Epithelial cell of prostate (primary cell): ENCODE measurements at regions not wholly inside any gene's neighbourhood (a gene's known extent, or its start where the extent isn't known, plus 50 kb on each side); places are given as distances from the start of the nearest gene placed in this dataset.

Source experiments
- DNase-seq: peaks from one replicate; pipeline ENCODE4 v3.0.0-alpha.2; 2011; ENCODE audit warnings: low read depth, low spot score
- H3K27ac ChIP-seq: fragments of 450-650 bp; 2 replicates; pipeline ENCODE4 v1.5.1; 2017; ENCODE audit warnings: mild to moderate bottlenecking

GRCh38 chr5:30041831-30042385 is 1151.6 kb upstream of the CDH6 start:
- H3K27ac ChIP-seq: no peak overlapping the region
- no peak for DNase-seq

GRCh38 chr5:30041291-30041690 is 1152.2 kb upstream of the CDH6 start:
- H3K27ac ChIP-seq: no peak overlapping the region
- DNase-seq: no peak

GRCh38 chr5:30040488-30041118 is 1152.9 kb upstream of the CDH6 start:
- no peak for DNase-seq
- H3K27ac ChIP-seq: no peak overlapping the region

GRCh38 chr5:30039379-30039778 is 1154.1 kb upstream of the CDH6 start:
- no peak for DNase-seq
- no peak overlapping the region for H3K27ac ChIP-seq

GRCh38 chr5:30034870-30035269 is 1158.6 kb upstream of the CDH6 start:
- no peak for DNase-seq
- no peak overlapping the region for H3K27ac ChIP-seq

DNA sequence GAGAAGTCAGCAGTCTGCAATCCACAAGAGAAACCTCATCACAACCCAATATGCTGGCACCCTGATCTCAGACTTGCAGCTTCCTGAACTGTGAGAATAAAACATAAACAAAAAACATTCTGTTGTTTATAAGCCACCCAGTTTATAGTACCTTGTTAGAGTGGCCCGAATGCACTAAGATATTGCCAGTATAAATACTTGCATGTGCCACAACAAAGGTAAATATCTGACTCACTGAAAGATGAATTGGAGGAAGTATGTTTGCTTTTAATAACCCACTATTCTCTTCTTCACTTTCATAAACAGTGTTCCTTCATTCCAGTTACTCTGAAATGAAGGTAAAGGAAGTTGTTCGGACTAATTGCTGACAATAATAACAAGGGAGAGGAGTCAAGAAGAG is 1163.4 kb upstream of the CDH6 start:
- H3K27ac ChIP-seq: no peak overlapping the region
- DNase-seq: no peak

- no peak for DNase-seq
- H3K27ac ChIP-seq: no peak overlapping the region
Observed at GRCh38 chr5:30001826-30002225, 1191.7 kb upstream of the CDH6 start.

GRCh38 chr5:30000231-30000630 is 1193.3 kb upstream of the CDH6 start:
- no peak overlapping the region for H3K27ac ChIP-seq
- DNase-seq: no peak

DNA sequence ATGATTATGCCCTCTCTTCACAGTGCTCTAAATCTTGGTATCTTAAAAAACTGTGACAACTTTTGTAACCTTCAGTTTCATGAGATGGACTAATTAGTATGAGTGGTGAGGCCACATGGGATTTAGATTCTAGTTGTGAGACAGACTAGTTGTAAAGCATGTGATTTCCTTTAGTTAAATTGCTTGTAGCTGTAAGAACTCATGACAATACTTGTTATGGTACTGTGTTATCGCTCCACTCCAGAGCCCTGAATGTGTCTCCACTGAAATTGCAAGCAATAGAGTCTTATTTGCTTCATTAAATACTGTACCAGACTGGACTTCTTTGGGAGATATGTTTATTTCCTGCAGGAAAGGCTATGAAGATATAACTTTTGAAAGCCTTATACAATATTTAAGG is 1198.3 kb upstream of the CDH6 start:
- no peak overlapping the region for H3K27ac ChIP-seq
- no peak for DNase-seq

GRCh38 chr5:29994519-29994918 is 1199.0 kb upstream of the CDH6 start:
- no peak for DNase-seq
- no peak overlapping the region for H3K27ac ChIP-seq

DNA sequence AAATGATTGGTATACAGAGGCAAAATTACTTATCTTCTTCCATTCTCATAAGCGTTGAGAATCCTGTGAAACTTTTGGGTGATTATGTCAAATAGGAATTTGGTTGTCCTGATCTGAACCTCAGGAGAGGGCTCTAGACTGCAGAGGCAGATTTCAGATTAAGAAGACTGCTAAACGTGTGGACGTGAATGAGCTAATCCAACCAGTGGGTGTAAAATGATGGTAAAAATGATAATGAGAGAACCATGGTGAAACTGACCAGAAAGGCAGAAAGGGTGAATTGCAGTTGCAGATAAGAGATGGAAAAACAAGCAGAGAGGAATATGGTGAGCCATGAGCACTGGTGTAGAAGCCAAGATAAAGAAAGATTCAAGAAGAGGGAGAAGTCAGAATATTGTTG is 1200.2 kb upstream of the CDH6 start:
- DNase-seq: no peak
- H3K27ac ChIP-seq: no peak overlapping the region

DNA sequence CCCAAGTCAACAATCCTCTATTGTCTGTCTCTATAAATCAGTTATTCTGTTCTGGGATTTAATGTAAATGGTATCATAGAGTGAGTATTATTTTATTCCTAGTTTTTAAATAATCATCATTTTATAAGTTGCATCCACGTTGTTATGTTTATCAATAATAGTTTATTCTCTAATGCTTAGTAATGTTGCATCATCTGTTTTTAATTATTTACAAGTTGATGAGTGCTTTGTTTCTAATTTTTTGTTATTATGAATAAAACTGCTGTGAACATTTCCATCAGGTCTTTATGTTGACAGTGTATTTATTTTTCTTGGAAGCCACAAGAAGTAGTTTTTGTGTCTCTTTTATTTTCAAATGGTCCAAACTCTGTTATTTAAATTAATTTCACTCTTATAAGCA is 1201.2 kb upstream of the CDH6 start:
- no peak for DNase-seq
- no peak overlapping the region for H3K27ac ChIP-seq

DNA sequence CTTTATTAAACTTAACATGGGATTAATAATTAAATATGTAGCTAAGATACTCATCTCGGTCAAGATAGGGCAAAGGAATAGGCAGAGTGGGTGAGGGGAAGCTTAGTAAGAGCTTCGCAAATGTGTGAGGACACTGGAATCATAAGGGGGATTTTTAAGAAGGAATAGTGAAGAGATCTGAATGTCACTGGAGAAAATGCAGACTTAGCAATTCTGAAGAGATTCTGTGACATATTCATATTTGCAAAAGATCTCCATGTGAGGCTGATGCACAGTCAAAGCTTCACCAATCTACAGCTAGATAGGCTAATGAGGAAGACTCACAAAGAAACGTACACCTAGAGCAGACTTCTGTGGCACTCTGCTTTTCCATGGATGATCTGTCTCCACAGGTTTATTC is 1202.8 kb upstream of the CDH6 start:
- H3K27ac ChIP-seq: no peak overlapping the region
- DNase-seq: no peak

GRCh38 chr5:29984156-29984540 is 1209.3 kb upstream of the CDH6 start:
- no peak overlapping the region for H3K27ac ChIP-seq
- DNase-seq: no peak

DNA sequence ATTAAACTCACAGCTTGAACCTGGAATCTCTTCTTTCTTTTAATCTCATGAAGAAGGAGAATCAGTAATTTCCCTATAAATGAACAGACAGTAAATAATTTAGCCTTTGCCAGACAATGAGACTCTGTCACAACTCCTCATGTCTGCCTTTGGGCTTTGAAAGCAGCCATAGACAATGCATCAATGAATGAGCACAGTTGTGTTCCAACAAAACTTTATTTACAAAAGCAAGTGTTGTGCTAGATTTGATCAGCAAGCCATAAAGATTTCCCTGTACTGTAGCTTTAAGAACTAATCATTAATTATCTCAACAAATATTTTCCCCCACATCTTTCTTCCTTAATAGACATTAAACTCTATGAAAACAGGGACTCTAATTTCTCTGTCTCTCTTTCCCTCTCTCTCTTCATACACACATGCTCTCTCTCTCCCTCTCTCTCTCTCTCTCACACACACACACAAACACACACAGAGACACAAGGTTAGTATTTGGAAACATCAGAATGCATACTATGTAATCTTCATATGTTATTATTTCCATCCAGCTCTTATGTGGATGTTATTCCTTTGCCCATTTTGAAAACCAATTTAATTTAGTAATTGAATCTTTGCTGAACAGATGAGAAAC is 1209.8 kb upstream of the CDH6 start:
- DNase-seq: no peak
- no peak overlapping the region for H3K27ac ChIP-seq

DNA sequence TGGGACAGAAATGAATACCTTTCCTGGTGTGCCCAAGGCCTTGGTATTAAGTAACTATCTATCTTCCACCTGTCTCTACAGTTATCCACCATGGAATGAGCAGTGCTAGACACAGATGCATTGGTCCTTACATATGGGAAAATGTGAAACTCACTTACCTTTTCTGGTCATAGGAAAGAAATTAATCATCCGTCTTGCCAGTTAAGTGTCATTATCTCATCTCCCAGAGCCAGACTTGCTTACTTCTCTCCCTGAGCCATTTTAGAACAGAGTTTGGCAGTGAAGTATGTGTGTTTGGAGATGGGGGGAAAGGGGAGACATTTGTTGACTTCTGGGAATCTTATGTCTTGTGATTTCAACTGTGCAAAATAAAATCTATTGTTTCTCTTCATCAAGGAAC is 1211.0 kb upstream of the CDH6 start:
- no peak overlapping the region for H3K27ac ChIP-seq
- no peak for DNase-seq

DNA sequence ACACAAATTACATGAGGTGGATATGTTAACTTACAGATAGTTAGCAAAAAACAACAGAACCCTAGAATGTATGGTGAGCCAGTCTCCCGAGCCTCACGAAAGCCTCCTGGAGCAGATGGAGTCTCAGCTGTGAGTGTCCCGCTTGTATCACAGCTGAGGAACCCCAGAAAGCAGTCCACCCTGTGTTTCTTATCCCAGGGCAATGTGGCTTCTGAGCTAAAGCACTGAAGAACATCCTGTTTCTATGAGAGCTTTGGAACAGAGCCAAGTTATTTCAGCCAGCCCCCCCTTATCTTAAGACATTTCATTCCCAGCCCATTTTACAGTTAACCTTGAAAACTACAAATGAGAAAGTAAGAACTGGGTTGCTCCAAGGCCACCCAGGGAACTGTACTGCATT is 1220.9 kb upstream of the CDH6 start:
- no peak overlapping the region for H3K27ac ChIP-seq
- DNase-seq: no peak

- no peak for DNase-seq
- H3K27ac ChIP-seq: no peak overlapping the region
Observed at GRCh38 chr5:29963956-29964355, 1229.5 kb upstream of the CDH6 start.

GRCh38 chr5:29960323-29960722 is 1233.2 kb upstream of the CDH6 start:
- no peak overlapping the region for H3K27ac ChIP-seq
- DNase-seq: no peak

DNA sequence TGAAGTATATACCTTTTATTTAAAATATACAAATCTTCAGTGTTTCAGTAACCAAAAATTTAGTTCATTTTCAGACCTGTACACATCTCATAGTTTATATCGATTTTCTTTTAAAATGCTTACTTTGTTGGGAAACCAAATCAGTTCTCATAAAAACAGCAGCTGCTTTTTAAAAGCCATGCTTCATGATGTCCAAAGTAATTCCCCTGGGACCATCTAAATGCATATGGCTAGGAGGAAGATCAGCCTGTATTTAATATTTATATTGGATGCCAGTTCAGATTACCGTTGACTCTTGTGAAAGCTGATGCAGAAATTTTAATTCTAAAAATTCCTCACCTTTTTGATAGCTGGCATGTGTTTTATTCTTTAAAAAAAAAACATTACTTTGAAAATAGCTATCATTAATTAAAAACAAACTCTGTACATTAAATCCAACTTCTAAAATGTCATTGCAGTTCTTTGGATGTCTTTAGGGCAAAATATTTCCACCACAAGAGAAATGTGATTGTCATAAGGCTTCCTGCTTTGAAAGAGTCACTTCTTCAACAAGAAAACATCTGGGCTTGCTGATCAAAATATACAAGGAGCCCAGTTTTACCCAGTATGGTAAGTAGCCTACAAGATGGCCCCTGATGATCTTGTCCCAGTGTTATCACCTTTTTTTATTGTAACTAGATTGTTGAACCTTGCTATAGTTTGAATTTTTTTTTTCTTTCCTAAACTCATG is 1242.9 kb upstream of the CDH6 start:
- DNase-seq: no peak
- H3K27ac ChIP-seq: no peak overlapping the region

- no peak for DNase-seq
- no peak overlapping the region for H3K27ac ChIP-seq
Observed at GRCh38 chr5:29949301-29949872, 1244.1 kb upstream of the CDH6 start.
